ENCODE measurements at regions not wholly inside any gene's neighbourhood (a gene's known extent, or its start where the extent isn't known, plus 50 kb on each side); places are given as distances from the start of the nearest gene placed in this dataset. TPM values are rescaled to one million over a fixed set of nuclear protein-coding genes. Genes with fewer than 3 reads are reported as not detected.

- H3K27ac ChIP-seq, result no peak overlapping the region
- H3K36me3 ChIP-seq, result no peaks in the 10 kb centered on the region
- H3K9me3 ChIP-seq, result no peaks in the 10 kb centered on the region
- WGBS, 3 donors, result 94 to 95% (median 95%) methylated on average over 8 of the region's 8 CpGs
- no peaks in the 10 kb centered on the region for H3K4me1 ChIP-seq (ENCODE audit: insufficient read depth)
- intact Hi-C loops (cut with DNase I), result no loop called here
- TF ChIP-seq EP300 (IDR thresholded peaks at IDR 0.05) (no peak), POLR2A (IDR thresholded peaks at IDR 0.05) (no peak)
- TF ChIP-seq, protein P1, sequence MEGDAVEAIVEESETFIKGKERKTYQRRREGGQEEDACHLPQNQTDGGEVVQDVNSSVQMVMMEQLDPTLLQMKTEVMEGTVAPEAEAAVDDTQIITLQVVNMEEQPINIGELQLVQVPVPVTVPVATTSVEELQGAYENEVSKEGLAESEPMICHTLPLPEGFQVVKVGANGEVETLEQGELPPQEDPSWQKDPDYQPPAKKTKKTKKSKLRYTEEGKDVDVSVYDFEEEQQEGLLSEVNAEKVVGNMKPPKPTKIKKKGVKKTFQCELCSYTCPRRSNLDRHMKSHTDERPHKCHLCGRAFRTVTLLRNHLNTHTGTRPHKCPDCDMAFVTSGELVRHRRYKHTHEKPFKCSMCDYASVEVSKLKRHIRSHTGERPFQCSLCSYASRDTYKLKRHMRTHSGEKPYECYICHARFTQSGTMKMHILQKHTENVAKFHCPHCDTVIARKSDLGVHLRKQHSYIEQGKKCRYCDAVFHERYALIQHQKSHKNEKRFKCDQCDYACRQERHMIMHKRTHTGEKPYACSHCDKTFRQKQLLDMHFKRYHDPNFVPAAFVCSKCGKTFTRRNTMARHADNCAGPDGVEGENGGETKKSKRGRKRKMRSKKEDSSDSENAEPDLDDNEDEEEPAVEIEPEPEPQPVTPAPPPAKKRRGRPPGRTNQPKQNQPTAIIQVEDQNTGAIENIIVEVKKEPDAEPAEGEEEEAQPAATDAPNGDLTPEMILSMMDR (IDR thresholded peaks at IDR 0.05), result no peak
- H3K27me3 ChIP-seq, result no peaks in the 10 kb centered on the region
- no peak overlapping the region for H3K4me3 ChIP-seq
- no peak for DNase-seq
Measured at GRCh38 chr6:81806793-81807565, 54.5 kb upstream of the TENT5A start.

DNA sequence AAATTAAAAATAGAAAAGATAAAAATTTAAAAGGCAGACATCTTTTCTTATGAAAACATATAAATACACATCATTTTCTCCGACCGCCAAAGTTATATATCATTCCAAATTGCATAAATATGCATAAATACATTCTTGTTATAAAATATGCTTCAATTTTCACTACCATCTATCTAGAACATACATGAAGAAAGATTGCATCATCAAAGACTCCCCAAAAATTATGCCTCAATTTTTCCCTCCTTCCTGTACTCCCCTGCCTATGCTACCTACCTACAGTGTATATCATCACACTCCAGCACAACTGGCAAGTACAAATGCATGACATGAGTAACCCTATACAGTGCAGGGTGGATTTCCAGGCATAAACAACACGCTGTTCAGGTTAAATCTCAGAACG, 49.9 kb upstream of the TENT5A start:
- no peaks in the 10 kb centered on the region for H3K4me1 ChIP-seq (ENCODE audit: insufficient read depth)
- TF ChIP-seq, protein P1 (IDR thresholded peaks at IDR 0.05), result no peak
- no peak for TF ChIP-seq POLR2A (IDR thresholded peaks at IDR 0.05)
- no peak for TF ChIP-seq EP300 (IDR thresholded peaks at IDR 0.05)
- H3K27ac ChIP-seq, result no peak overlapping the region
- H3K36me3 ChIP-seq, result no peaks in the 10 kb centered on the region
- H3K27me3 ChIP-seq, result no peaks in the 10 kb centered on the region
- 70 to 97% (median 85%) methylated on average over 4 of the region's 4 CpGs for WGBS, 3 donors
- H3K4me3 ChIP-seq, result no peak overlapping the region
- intact Hi-C loops (cut with DNase I), result no loop called here
- DNase-seq, result no peak
- H3K9me3 ChIP-seq, result no peaks in the 10 kb centered on the region

Small RNA genes lying in the stretch of these regions (small RNA-seq; reads per million reads assigned to genes)
- gene AL360157.1, result not detected
